ENCODE measurements at regions not wholly inside any gene's neighbourhood (a gene's known extent, or its start where the extent isn't known, plus 50 kb on each side); places are given as distances from the start of the nearest gene placed in this dataset.
"Not testable (repeated sequence)": the region's sequence is repeated elsewhere in the genome, so short reads cannot be mapped to it uniquely, and the experiment has no call there.

- no peak for DNase-seq (ENCODE audit: low read depth, low spot score)
Observed at GRCh38 chr3:110470310-110470709, 601.3 kb upstream of the NECTIN3 start.

- no peak for DNase-seq (ENCODE audit: low read depth, low spot score)
Observed at GRCh38 chr3:110473405-110473804, 598.2 kb upstream of the NECTIN3 start.

GRCh38 chr3:110474397-110474796 lies 597.2 kb upstream of the NECTIN3 start:
- no peak for DNase-seq (ENCODE audit: low read depth, low spot score)

GRCh38 chr3:110478377-110479054 lies 593.1 kb upstream of the NECTIN3 start:
- DNase-seq (ENCODE audit: low read depth, low spot score) = no peak

- no peak for DNase-seq (ENCODE audit: low read depth, low spot score)
Observed at GRCh38 chr3:110479731-110480130, 591.9 kb upstream of the NECTIN3 start.

- no peak for DNase-seq (ENCODE audit: low read depth, low spot score)
Observed at GRCh38 chr3:110485389-110485788, 586.2 kb upstream of the NECTIN3 start.

- no peak for DNase-seq (ENCODE audit: low read depth, low spot score)
Observed at GRCh38 chr3:110487840-110488239, 583.8 kb upstream of the NECTIN3 start.

- DNase-seq (ENCODE audit: low read depth, low spot score) = no peak
Observed at GRCh38 chr3:110491413-110491812, 580.2 kb upstream of the NECTIN3 start.

- no peak for DNase-seq (ENCODE audit: low read depth, low spot score)
Observed at GRCh38 chr3:110492876-110493275, 578.7 kb upstream of the NECTIN3 start.

- DNase-seq (ENCODE audit: low read depth, low spot score) = no peak
Observed at GRCh38 chr3:110493438-110494092, 578.1 kb upstream of the NECTIN3 start.

GRCh38 chr3:110494093-110494490 lies 577.5 kb upstream of the NECTIN3 start:
- no peak for DNase-seq (ENCODE audit: low read depth, low spot score)

- DNase-seq (ENCODE audit: low read depth, low spot score) = no peak
Observed at GRCh38 chr3:110494728-110495127, 576.9 kb upstream of the NECTIN3 start.

GRCh38 chr3:110495201-110495927 lies 576.3 kb upstream of the NECTIN3 start:
- DNase-seq (ENCODE audit: low read depth, low spot score) = no peak

- no peak for DNase-seq (ENCODE audit: low read depth, low spot score)
Observed at GRCh38 chr3:110504401-110504800, 567.2 kb upstream of the NECTIN3 start.

- DNase-seq (ENCODE audit: low read depth, low spot score) = no peak
Observed at GRCh38 chr3:110504901-110505300, 566.7 kb upstream of the NECTIN3 start.

GRCh38 chr3:110506890-110507289 lies 564.7 kb upstream of the NECTIN3 start:
- no peak for DNase-seq (ENCODE audit: low read depth, low spot score)

GRCh38 chr3:110507570-110507969 lies 564.0 kb upstream of the NECTIN3 start:
- DNase-seq (ENCODE audit: low read depth, low spot score) = not testable (repeated sequence)

- no peak for DNase-seq (ENCODE audit: low read depth, low spot score)
Observed at GRCh38 chr3:110512961-110513360, 558.7 kb upstream of the NECTIN3 start.

GRCh38 chr3:110518031-110518430 lies 553.6 kb upstream of the NECTIN3 start:
- DNase-seq (ENCODE audit: low read depth, low spot score) = no peak

- DNase-seq (ENCODE audit: low read depth, low spot score) = no peak
Observed at GRCh38 chr3:110519071-110519470, 552.5 kb upstream of the NECTIN3 start.

GRCh38 chr3:110521019-110521418 lies 550.6 kb upstream of the NECTIN3 start:
- no peak for DNase-seq (ENCODE audit: low read depth, low spot score)

GRCh38 chr3:110525558-110526064 lies 546.0 kb upstream of the NECTIN3 start:
- DNase-seq (ENCODE audit: low read depth, low spot score) = not testable (repeated sequence)
